T-cell (primary cell): ENCODE measurements at regions not wholly inside any gene's neighbourhood (a gene's known extent, or its start where the extent isn't known, plus 50 kb on each side); places are given as distances from the start of the nearest gene placed in this dataset.

Experiments
- ATAC-seq, 4 experiments: fragments of 200-7000 bp in 3 of 4; fragments of 150-1000 bp in 1 of 4; cut with Tn5 transposase; replicated peaks in 1 of 4; 1 replicate in 3 of 4; 2 replicates in 1 of 4; pipeline ENCODE4 v1.10.0; 2021; ENCODE audit warnings: moderate library complexity in 3 of 4, mild to moderate bottlenecking in 2 of 4, moderate number of reproducible peaks in 1 of 4
- CTCF ChIA-PET, 2 donors: fragments of 300-600 bp; sonication (Branson Sonifier 250); formaldehyde crosslinking; loops; one replicate each; lab custom pipeline; 2022; ENCODE audit warnings: antibody characterized with exemption in 2 of 2; lab: Charles Lee
- POLR2A ChIA-PET, 2 donors: fragments of 300-600 bp; sonication (Branson Sonifier 250); formaldehyde crosslinking; loops; one replicate each; lab custom pipeline; 2022; ENCODE audit warnings: antibody characterized with exemption in 2 of 2; lab: Charles Lee
- DNase-seq, 35 experiments: peaks; one replicate each; pipeline versions ENCODE4 v3.0.0 to v3.0.0-alpha.2; 2013 to 2023
- H3K27ac ChIP-seq: one replicate; pipeline ENCODE4 v1.5.1; 2013; ENCODE audit warnings: low read length
- H3K27me3 ChIP-seq, 2 experiments: replicated peaks in 1 of 2; 1 replicate in 1 of 2; 2 replicates in 1 of 2; pipeline versions ENCODE4 v1.6.1 to v1.7.0; 2013; ENCODE audit warnings: low read length in 1 of 2, mixed read lengths in 1 of 2; ENCODE audit not compliant: control insufficient read depth in 2 of 2, insufficient read depth in 2 of 2; ENCODE audit errors: extremely low read depth in 1 of 2
- H3K36me3 ChIP-seq, 2 donors: 1 replicate in 1 of 2; 2 replicates in 1 of 2; pipeline versions ENCODE4 v1.6.1 to v1.7.0; 2013; ENCODE audit warnings: low read length in 1 of 2; ENCODE audit not compliant: control insufficient read depth in 2 of 2, insufficient read depth in 1 of 2; ENCODE audit errors: extremely low read depth in 1 of 2
- H3K4me1 ChIP-seq, 2 experiments: 1 replicate in 1 of 2; 2 replicates in 1 of 2; pipeline versions ENCODE4 v1.6.1 to v1.7.0; 2013; ENCODE audit warnings: low read length in 2 of 2, mixed read lengths in 1 of 2; ENCODE audit not compliant: insufficient read depth in 2 of 2, control insufficient read depth in 1 of 2; ENCODE audit errors: extremely low read depth in 1 of 2
- H3K4me3 ChIP-seq, 2 donors: 1 replicate in 1 of 2; 2 replicates in 1 of 2; pipeline versions ENCODE4 v1.5.1 to v1.7.0; 2013; ENCODE audit warnings: mild to moderate bottlenecking in 2 of 2, low read length in 1 of 2, moderate library complexity in 1 of 2; ENCODE audit not compliant: control insufficient read depth in 1 of 2; ENCODE audit errors: extremely low read depth in 1 of 2
- H3K9me3 ChIP-seq: 2 replicates; pipeline ENCODE4 v1.7.0; 2013
- H3K27ac Mint-ChIP-seq, 2 donors: one replicate each; pipeline ENCODE4 v1.8.0; 2020 to 2021; ENCODE audit warnings: mild to moderate bottlenecking in 2 of 2, mixed read lengths in 2 of 2
- H3K27me3 Mint-ChIP-seq, 2 donors: one replicate each; pipeline ENCODE4 v1.8.0; 2021 to 2022; ENCODE audit warnings: mixed read lengths in 2 of 2
- H3K36me3 Mint-ChIP-seq: one replicate; pipeline ENCODE4 v1.8.0; 2021; ENCODE audit warnings: mixed read lengths
- H3K4me1 Mint-ChIP-seq, 3 donors: one replicate each; pipeline ENCODE4 v1.8.0; 2020 to 2022; ENCODE audit warnings: mixed read lengths in 3 of 3, mild to moderate bottlenecking in 1 of 3
- H3K4me3 Mint-ChIP-seq, 3 donors: one replicate each; pipeline ENCODE4 v1.8.0; 2020 to 2022; ENCODE audit warnings: mild to moderate bottlenecking in 3 of 3, mixed read lengths in 3 of 3, moderate library complexity in 3 of 3
- H3K9me3 Mint-ChIP-seq, 3 donors: one replicate each; pipeline ENCODE4 v1.8.0; 2020 to 2022; ENCODE audit warnings: mixed read lengths in 3 of 3
- WGBS: methylation state at CpG from one replicate; pipeline ENCODE4 v1.1.5; 2013; ENCODE audit warnings: missing lambda C conversion rate; ENCODE audit not compliant: insufficient coverage; 5-methylcytosine and 5-hydroxymethylcytosine counted together

DNA sequence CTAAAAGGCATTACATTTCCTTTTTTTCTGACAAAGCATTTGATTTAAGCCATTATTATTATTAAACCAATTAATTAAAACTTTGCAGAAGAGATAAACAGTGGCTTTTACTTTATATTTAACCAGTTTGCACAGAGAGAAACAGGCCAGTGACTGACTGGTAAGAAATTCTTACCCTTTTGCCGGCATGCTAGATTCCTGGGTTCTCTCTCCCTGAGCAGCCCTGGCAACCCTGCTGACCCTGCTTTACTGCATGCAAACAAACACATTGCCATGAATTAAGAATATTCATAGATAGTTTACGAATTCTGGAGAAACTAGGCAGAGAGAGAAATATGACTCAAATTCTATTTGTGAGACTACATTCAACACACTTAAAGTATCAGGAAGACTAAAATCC is 1381.4 kb upstream of the IGFBP7 start:
- ChIA-PET CTCF (no interaction called here), POLR2A (interaction anchor here in 1 of 2 donors (0.7 kb wide), 1 partner anchor 81 kb away, joined by 3 read pairs; no protein-coding TSS in a partner anchor)
- no CpG with 5 or more reads among the region's 2 CpGs for WGBS
- Histone ChIP-seq H3K36me3 (no peaks in the 10 kb centered on the region), H3K9me3 (no peaks in the 10 kb centered on the region), H3K27ac (no peak overlapping the region), H3K4me1 (no peaks in the 10 kb centered on the region), H3K4me3 (no peak overlapping the region), H3K27me3 (no peaks in the 10 kb centered on the region)
- Mint-ChIP-seq H3K9me3 (peaks cover 7 to 11% (median 8%) of the 10 kb centered on the region in 3 donors), H3K4me3 (no peak overlapping the region), H3K36me3 (no peaks in the 10 kb centered on the region), H3K4me1 (no peaks in the 10 kb centered on the region), H3K27me3 (no peaks in the 10 kb centered on the region), H3K27ac (no peak overlapping the region)
- ATAC-seq (no peak), DNase-seq (no peak)

DNA sequence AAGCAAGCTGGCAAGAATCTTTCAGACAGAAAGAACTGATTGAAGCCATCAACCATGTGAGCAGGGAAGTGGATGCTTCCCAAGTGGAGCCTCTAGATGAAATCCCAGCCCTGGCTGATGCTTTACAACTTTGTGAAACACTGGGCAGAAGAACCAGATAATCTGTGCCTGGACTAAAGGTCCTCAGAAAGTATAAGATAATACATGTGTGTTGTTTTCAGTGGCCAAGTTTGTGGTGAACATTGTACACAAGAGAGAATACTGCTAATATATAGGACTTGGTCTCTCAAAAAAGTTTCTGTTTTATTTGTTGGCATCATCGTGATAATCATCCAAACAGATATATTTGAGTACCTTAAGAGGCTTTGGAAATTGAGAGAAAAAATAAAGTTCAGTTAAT is 1367.8 kb upstream of the IGFBP7 start:
- H3K4me1 ChIP-seq = no peaks in the 10 kb centered on the region
- Mint-ChIP-seq H3K36me3 (no peaks in the 10 kb centered on the region), H3K4me3 (no peak overlapping the region), H3K27me3 (no peaks in the 10 kb centered on the region), H3K4me1 (no peaks in the 10 kb centered on the region), H3K27ac (no peak overlapping the region), H3K9me3 (peaks cover 6 to 17% (median 7%) of the 10 kb centered on the region in 3 donors)
- WGBS = no CpG with 5 or more reads among the region's 1 CpG
- CTCF ChIA-PET = no interaction called here
- no peak for DNase-seq
- no peak for ATAC-seq
- POLR2A ChIA-PET = no interaction called here
- no peak overlapping the region for H3K27ac ChIP-seq
- H3K27me3 ChIP-seq = no peaks in the 10 kb centered on the region
- no peaks in the 10 kb centered on the region for H3K36me3 ChIP-seq
- no peak overlapping the region for H3K4me3 ChIP-seq
- H3K9me3 ChIP-seq = no peaks in the 10 kb centered on the region

DNA sequence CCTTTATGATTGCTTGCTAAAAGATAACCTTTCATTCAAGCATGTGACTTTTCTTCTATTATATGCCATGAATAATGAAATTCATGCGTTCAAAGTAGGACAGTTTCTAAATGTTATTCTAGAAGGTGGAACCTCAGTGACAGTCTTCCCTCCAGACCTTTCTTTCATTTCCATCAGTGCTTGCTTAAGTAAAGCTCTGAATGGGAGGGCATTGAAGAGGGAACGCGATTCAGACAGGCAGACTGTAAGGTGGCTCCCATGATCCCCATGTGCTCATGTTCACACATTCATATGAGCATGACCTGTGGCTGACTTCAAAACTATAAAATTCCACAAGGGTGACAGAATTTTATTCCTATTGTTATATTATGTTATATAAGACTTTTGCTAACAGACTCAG is 1367.3 kb upstream of the IGFBP7 start:
- ATAC-seq (no peak), DNase-seq (no peak)
- H3K9me3 Mint-ChIP-seq = peaks cover 6 to 17% (median 7%) of the 10 kb centered on the region in 3 donors
- H3K27ac Mint-ChIP-seq = no peak overlapping the region
- Histone ChIP-seq H3K27me3 (no peaks in the 10 kb centered on the region), H3K4me3 (no peak overlapping the region), H3K36me3 (no peaks in the 10 kb centered on the region), H3K9me3 (no peaks in the 10 kb centered on the region), H3K4me1 (no peaks in the 10 kb centered on the region), H3K27ac (no peak overlapping the region)
- H3K4me3 Mint-ChIP-seq = no peak overlapping the region
- 100% methylated on average over 1 of the region's 3 CpGs for WGBS
- POLR2A ChIA-PET = no interaction called here
- H3K36me3 Mint-ChIP-seq = no peaks in the 10 kb centered on the region
- H3K4me1 Mint-ChIP-seq = no peaks in the 10 kb centered on the region
- H3K27me3 Mint-ChIP-seq = no peaks in the 10 kb centered on the region
- CTCF ChIA-PET = no interaction called here

DNA sequence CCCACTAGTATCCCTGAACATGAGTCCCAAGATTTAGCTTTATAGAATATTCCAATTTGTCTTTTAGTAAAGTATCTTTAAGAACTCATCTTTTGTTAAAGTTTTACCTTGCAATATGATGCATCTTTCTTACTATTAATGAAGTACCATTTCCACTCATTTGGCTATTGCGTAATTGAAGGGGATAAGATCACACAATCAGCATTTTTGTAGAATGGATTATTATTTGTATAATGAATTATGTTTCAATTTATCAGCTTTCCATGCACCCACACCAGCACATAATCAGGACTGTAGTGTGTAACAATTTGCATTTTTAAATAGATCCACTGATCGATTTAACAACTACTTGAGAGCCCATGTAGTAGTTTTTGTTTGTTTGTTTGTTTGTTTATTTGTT is 1364.9 kb upstream of the IGFBP7 start:
- ChIA-PET CTCF (no interaction called here), POLR2A (no interaction called here)
- no peaks in the 10 kb centered on the region for H3K36me3 Mint-ChIP-seq
- no peak for DNase-seq
- Histone ChIP-seq H3K36me3 (no peaks in the 10 kb centered on the region), H3K27ac (no peak overlapping the region), H3K4me1 (no peaks in the 10 kb centered on the region), H3K27me3 (no peaks in the 10 kb centered on the region), H3K9me3 (no peaks in the 10 kb centered on the region), H3K4me3 (no peak overlapping the region)
- peaks cover 7 to 18% (median 9%) of the 10 kb centered on the region in 3 donors for H3K9me3 Mint-ChIP-seq
- no CpG with 5 or more reads among the region's 2 CpGs for WGBS
- H3K4me1 Mint-ChIP-seq = no peaks in the 10 kb centered on the region
- no peaks in the 10 kb centered on the region for H3K27me3 Mint-ChIP-seq
- H3K4me3 Mint-ChIP-seq = no peak overlapping the region
- no peak overlapping the region for H3K27ac Mint-ChIP-seq
- no peak for ATAC-seq

DNA sequence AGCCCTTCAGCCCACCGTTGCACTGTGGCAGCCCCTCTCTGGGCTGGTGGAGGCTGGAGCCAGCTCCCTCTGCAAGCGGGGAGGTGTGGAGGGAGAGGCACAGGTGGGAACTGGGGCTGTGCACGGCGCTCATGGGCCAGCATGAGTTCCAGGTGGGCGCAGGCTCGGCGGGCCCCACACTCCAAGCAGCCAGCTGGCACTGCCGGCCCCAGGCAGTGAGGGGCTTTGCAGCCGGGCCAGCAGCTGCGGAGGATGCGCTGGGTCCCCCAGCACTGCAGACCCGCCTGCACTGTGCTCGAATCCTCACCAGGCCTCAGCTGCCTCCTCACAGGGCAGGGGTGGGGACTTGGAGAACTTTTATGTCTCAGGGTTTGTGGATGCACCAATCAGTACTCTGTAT is 1354.8 kb upstream of the IGFBP7 start:
- Mint-ChIP-seq H3K36me3 (no peaks in the 10 kb centered on the region), H3K27me3 (no peaks in the 10 kb centered on the region), H3K27ac (no peak overlapping the region), H3K4me1 (no peaks in the 10 kb centered on the region), H3K9me3 (peaks cover 14 to 30% (median 15%) of the 10 kb centered on the region in 3 donors), H3K4me3 (no peak overlapping the region)
- 84% methylated on average over 10 of the region's 13 CpGs for WGBS
- Histone ChIP-seq H3K36me3 (no peaks in the 10 kb centered on the region), H3K4me3 (no peak overlapping the region), H3K9me3 (no peaks in the 10 kb centered on the region), H3K27me3 (no peaks in the 10 kb centered on the region), H3K27ac (no peak overlapping the region), H3K4me1 (no peaks in the 10 kb centered on the region)
- DNase-seq = no peak
- ATAC-seq = no peak
- ChIA-PET POLR2A (no interaction called here), CTCF (no interaction called here)

DNA sequence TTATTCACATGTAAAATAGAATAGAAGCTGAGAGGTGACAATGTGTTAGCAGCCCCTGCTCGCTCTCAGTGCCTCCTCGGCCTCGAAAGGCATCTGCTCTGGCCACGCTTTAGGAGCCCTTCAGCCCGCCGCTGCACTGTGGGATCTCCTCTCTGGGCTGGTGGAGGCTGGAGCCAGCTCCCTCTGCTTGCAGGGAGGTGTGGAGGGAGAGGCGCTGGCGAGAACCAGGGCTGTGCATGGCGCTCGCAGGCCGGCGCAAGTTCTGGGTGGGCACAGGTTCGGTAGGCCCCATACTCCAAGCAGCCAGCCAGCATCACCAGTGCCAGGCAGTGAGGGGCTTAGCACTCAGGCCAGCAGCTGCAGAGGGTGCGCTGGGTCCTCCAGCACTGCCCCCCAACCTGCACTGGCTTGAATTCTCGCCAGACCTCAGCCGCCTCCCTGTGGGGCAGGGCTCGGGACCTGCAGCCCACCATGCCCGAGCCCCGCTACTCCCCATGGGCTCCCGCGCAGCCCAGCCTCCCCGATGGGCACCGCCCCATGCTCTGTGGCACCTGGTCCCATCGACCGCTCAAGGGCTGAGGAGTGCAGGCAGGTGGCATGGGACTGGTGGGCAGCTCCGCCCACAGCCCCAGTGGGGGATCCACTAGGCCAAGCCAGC is 1346.7 kb upstream of the IGFBP7 start:
- ChIA-PET POLR2A (no interaction called here), CTCF (no interaction called here)
- Histone ChIP-seq H3K27me3 (no peaks in the 10 kb centered on the region), H3K4me3 (no peak overlapping the region), H3K4me1 (no peaks in the 10 kb centered on the region), H3K9me3 (no peaks in the 10 kb centered on the region), H3K36me3 (no peaks in the 10 kb centered on the region), H3K27ac (no peak overlapping the region)
- ATAC-seq (peak in 1 of 4 experiments; percentile 23), DNase-seq (no peak)
- Mint-ChIP-seq H3K4me1 (no peaks in the 10 kb centered on the region), H3K27me3 (no peaks in the 10 kb centered on the region), H3K27ac (no peak overlapping the region), H3K9me3 (peaks cover 8 to 16% (median 11%) of the 10 kb centered on the region in 3 donors), H3K36me3 (no peaks in the 10 kb centered on the region), H3K4me3 (no peak overlapping the region)
- WGBS = 91% methylated on average over 24 of the region's 26 CpGs

- Histone ChIP-seq H3K4me1 (no peaks in the 10 kb centered on the region), H3K27ac (no peak overlapping the region), H3K27me3 (no peaks in the 10 kb centered on the region), H3K4me3 (no peak overlapping the region), H3K9me3 (no peaks in the 10 kb centered on the region), H3K36me3 (no peaks in the 10 kb centered on the region)
- Mint-ChIP-seq H3K27me3 (no peaks in the 10 kb centered on the region), H3K36me3 (no peaks in the 10 kb centered on the region), H3K4me3 (no peak overlapping the region), H3K9me3 (peaks cover 8 to 12% (median 11%) of the 10 kb centered on the region in 3 donors), H3K27ac (no peak overlapping the region), H3K4me1 (no peaks in the 10 kb centered on the region)
- ATAC-seq (no peak), DNase-seq (no peak)
- POLR2A ChIA-PET = no interaction called here
- 72% methylated on average over 6 of the region's 6 CpGs for WGBS
- CTCF ChIA-PET = no interaction called here
Measured at GRCh38 chr4:58453956-58454355, 1343.8 kb upstream of the IGFBP7 start.
